ENCODE measurements at regions not wholly inside any gene's neighbourhood (a gene's known extent, or its start where the extent isn't known, plus 50 kb on each side); places are given as distances from the start of the nearest gene placed in this dataset.

DNA sequence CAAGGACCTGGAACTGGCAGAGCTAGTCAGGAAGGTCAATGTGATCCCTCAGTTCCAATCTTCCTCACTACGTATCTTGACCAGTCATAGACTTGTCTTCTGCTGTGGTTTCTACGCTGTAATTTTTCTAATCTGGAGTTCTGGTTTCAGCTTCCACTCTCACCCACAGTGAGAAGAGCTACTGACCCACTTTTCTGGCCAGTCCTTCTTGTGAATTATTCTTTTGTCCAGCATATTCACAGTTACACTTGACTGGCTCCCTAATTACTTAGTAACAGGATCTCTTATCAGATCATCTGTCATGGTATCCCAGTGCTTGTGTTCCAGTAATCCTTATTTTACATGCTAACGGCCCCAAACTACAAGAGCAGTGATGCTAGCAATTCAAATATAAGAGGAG, 72.4 kb upstream of the MME start:
- H4K8ac ChIP-seq (ENCODE audit: low read length) = no peak overlapping the region
- no peak overlapping the region for H4K91ac ChIP-seq (ENCODE audit: low read length)
- H3K18ac ChIP-seq (ENCODE audit: low read depth in 1 of 2, low read length in 2 of 2) = no peak overlapping the region
- H2BK12ac ChIP-seq (ENCODE audit: low read length in 2 of 2) = no peak overlapping the region
- H2BK120ac ChIP-seq (ENCODE audit: low read depth, low read length) = no peak overlapping the region
- no peaks in the 10 kb centered on the region for H3K27me3 ChIP-seq (ENCODE audit: control insufficient read depth in 1 of 2, insufficient read depth in 1 of 2, low read length in 2 of 2)
- H3K4ac ChIP-seq (ENCODE audit: low read depth in 1 of 2, low read length in 2 of 2) = no peak overlapping the region
- no peak overlapping the region for H3K4me3 ChIP-seq (ENCODE audit: insufficient read depth in 1 of 2, low read depth in 1 of 2, low read length in 2 of 2)
- no peak overlapping the region for H2BK15ac ChIP-seq (ENCODE audit: low read depth, poor library complexity, severe bottlenecking)
- DNase-seq = no peak
- H2BK5ac ChIP-seq (ENCODE audit: low read depth, low read length, poor library complexity, severe bottlenecking) = no peak overlapping the region
- WGBS = 68% methylated on average over 2 of the region's 3 CpGs
- no peak overlapping the region for H3K14ac ChIP-seq (ENCODE audit: low read length in 2 of 2)
- no peak overlapping the region for H3K27ac ChIP-seq (ENCODE audit: low read length, poor library complexity, severe bottlenecking)
- H2AK5ac ChIP-seq (ENCODE audit: low read length, severe bottlenecking) = no peak overlapping the region
- no peak overlapping the region for H3K4me2 ChIP-seq (ENCODE audit: low read length, poor library complexity, severe bottlenecking)
- no peaks in the 10 kb centered on the region for H3K36me3 ChIP-seq (ENCODE audit: control insufficient read depth in 1 of 2, insufficient read depth in 2 of 2, low read depth in 1 of 2, low read length in 2 of 2)
- no peaks in the 10 kb centered on the region for H3K79me1 ChIP-seq (replicated peaks; ENCODE audit: low read length, poor library complexity, severe bottlenecking)
- no peak overlapping the region for H3K23ac ChIP-seq (ENCODE audit: low read length in 2 of 2)
- no peaks in the 10 kb centered on the region for H3K9me3 ChIP-seq (ENCODE audit: control insufficient read depth, low read length)
- H2AFZ ChIP-seq (ENCODE audit: low read depth, low read length) = no peak overlapping the region
- H3K9ac ChIP-seq (ENCODE audit: low read length) = no peak overlapping the region
- H3K4me1 ChIP-seq (ENCODE audit: control insufficient read depth, insufficient read depth, low read depth, low read length) = no peaks in the 10 kb centered on the region

DNA sequence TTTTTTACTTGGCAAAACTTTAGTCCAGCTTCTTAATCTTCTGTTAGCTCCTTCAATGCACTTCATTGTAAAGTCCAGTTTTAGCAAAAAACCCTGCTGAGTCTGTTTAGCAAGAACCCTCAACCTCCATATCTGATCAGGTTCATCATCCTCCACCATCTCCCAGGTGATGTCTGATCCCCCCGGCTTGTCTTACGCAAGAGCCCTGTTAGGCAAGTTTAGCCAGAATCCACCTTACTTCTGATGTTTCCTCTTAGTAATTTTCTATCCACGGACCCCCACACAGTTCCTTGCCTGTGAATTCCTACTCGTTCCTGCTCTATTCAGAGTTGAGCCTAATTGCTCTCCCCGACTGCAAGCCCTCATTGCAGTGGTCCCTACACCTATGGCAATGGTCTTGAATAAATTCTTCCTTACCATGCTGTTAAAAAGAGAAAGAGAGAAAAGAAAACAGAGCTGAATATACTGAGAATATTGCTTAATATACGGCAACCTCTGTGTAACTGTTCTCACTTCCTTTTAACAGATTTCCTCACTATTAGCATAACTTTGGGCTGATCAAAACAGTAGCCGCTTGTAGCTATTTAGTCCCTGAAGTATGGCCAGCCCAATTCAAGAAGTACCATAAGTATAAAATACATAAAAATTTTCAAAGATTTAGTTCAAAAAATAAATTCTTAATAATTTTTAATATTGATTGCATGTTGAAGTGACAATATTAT, 78.7 kb upstream of the MME start:
- Histone ChIP-seq H3K4me3 (ENCODE audit: insufficient read depth in 1 of 2, low read depth in 1 of 2, low read length in 2 of 2) (no peak overlapping the region), H3K4me2 (ENCODE audit: low read length, poor library complexity, severe bottlenecking) (no peak overlapping the region), H3K18ac (ENCODE audit: low read depth in 1 of 2, low read length in 2 of 2) (no peak overlapping the region), H3K27ac (ENCODE audit: low read length, poor library complexity, severe bottlenecking) (no peak overlapping the region), H4K91ac (ENCODE audit: low read length) (no peak overlapping the region), H3K23ac (ENCODE audit: low read length in 2 of 2) (no peak overlapping the region), H3K14ac (ENCODE audit: low read length in 2 of 2) (no peak overlapping the region), H4K8ac (ENCODE audit: low read length) (no peak overlapping the region), H2BK120ac (ENCODE audit: low read depth, low read length) (no peak overlapping the region), H2AK5ac (ENCODE audit: low read length, severe bottlenecking) (no peak overlapping the region), H3K9ac (ENCODE audit: low read length) (no peak overlapping the region), H2BK5ac (ENCODE audit: low read depth, low read length, poor library complexity, severe bottlenecking) (no peak overlapping the region), H3K36me3 (ENCODE audit: control insufficient read depth in 1 of 2, insufficient read depth in 2 of 2, low read depth in 1 of 2, low read length in 2 of 2) (no peaks in the 10 kb centered on the region), H3K4ac (ENCODE audit: low read depth in 1 of 2, low read length in 2 of 2) (no peak overlapping the region), H2AFZ (ENCODE audit: low read depth, low read length) (no peak overlapping the region), H2BK15ac (ENCODE audit: low read depth, poor library complexity, severe bottlenecking) (no peak overlapping the region), H3K9me3 (ENCODE audit: control insufficient read depth, low read length) (no peaks in the 10 kb centered on the region), H2BK12ac (ENCODE audit: low read length in 2 of 2) (no peak overlapping the region), H3K79me1 (replicated peaks; ENCODE audit: low read length, poor library complexity, severe bottlenecking) (no peaks in the 10 kb centered on the region), H3K27me3 (ENCODE audit: control insufficient read depth in 1 of 2, insufficient read depth in 1 of 2, low read length in 2 of 2) (no peaks in the 10 kb centered on the region), H3K4me1 (ENCODE audit: control insufficient read depth, insufficient read depth, low read depth, low read length) (no peaks in the 10 kb centered on the region)
- no peak for DNase-seq
- 89% methylated on average over 6 of the region's 7 CpGs for WGBS

DNA sequence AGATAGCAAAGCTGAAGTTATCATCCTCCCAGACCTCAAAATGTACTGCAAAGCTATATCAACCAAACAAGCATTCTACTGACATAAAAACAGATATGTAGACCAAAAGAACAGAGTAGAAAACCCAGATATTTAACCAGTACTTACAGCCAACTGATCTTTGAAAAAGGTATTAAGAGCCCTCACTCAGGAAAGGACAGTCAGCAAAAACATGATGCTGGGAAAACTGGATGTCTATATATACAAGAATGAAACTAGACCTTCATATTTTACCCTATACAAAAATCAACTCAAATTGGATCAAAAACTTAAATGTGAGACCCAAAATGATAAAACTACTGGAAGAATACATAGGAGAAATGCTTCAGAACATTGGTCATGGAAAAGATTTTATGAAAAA, 87.5 kb upstream of the MME start:
- H4K8ac ChIP-seq (ENCODE audit: low read length) = no peak overlapping the region
- H2AFZ ChIP-seq (ENCODE audit: low read depth, low read length) = no peak overlapping the region
- H3K9ac ChIP-seq (ENCODE audit: low read length) = no peak overlapping the region
- no peak overlapping the region for H3K4me3 ChIP-seq (ENCODE audit: insufficient read depth in 1 of 2, low read depth in 1 of 2, low read length in 2 of 2)
- no peak overlapping the region for H3K18ac ChIP-seq (ENCODE audit: low read depth in 1 of 2, low read length in 2 of 2)
- H2BK12ac ChIP-seq (ENCODE audit: low read length in 2 of 2) = no peak overlapping the region
- H3K27me3 ChIP-seq (ENCODE audit: control insufficient read depth in 1 of 2, insufficient read depth in 1 of 2, low read length in 2 of 2) = no peaks in the 10 kb centered on the region
- H2BK120ac ChIP-seq (ENCODE audit: low read depth, low read length) = no peak overlapping the region
- H2AK5ac ChIP-seq (ENCODE audit: low read length, severe bottlenecking) = no peak overlapping the region
- no peak overlapping the region for H3K14ac ChIP-seq (ENCODE audit: low read length in 2 of 2)
- H3K4me2 ChIP-seq (ENCODE audit: low read length, poor library complexity, severe bottlenecking) = no peak overlapping the region
- no peak overlapping the region for H4K91ac ChIP-seq (ENCODE audit: low read length)
- H3K23ac ChIP-seq (ENCODE audit: low read length in 2 of 2) = no peak overlapping the region
- H3K27ac ChIP-seq (ENCODE audit: low read length, poor library complexity, severe bottlenecking) = no peak overlapping the region
- no peak overlapping the region for H2BK15ac ChIP-seq (ENCODE audit: low read depth, poor library complexity, severe bottlenecking)
- no peaks in the 10 kb centered on the region for H3K36me3 ChIP-seq (ENCODE audit: control insufficient read depth in 1 of 2, insufficient read depth in 2 of 2, low read depth in 1 of 2, low read length in 2 of 2)
- H3K79me1 ChIP-seq (replicated peaks; ENCODE audit: low read length, poor library complexity, severe bottlenecking) = no peaks in the 10 kb centered on the region
- H3K4me1 ChIP-seq (ENCODE audit: control insufficient read depth, insufficient read depth, low read depth, low read length) = no peaks in the 10 kb centered on the region
- no peak overlapping the region for H2BK5ac ChIP-seq (ENCODE audit: low read depth, low read length, poor library complexity, severe bottlenecking)
- H3K9me3 ChIP-seq (ENCODE audit: control insufficient read depth, low read length) = no peaks in the 10 kb centered on the region
- no peak overlapping the region for H3K4ac ChIP-seq (ENCODE audit: low read depth in 1 of 2, low read length in 2 of 2)
- DNase-seq = no peak

DNA sequence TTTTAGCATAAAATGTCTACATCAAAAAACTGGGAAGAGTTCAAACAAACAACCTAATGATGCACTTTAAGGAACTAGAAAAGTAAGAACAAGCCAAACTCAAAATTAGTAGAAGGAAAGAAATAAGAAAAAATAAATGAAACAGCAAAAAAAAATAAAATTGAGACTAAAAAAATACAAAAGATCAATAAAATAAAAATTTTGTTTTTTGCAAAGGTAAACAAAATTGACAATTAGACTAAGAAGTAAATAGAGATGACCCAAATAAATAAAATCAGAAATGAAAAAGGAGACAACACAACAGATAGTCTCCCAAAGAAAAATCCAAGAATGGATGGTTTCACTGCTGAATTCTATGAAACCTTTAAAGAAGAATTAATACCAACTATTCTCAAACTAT, 89.6 kb upstream of the MME start:
- H3K9ac ChIP-seq (ENCODE audit: low read length) = no peak overlapping the region
- no peak overlapping the region for H3K4me3 ChIP-seq (ENCODE audit: insufficient read depth in 1 of 2, low read depth in 1 of 2, low read length in 2 of 2)
- H4K8ac ChIP-seq (ENCODE audit: low read length) = no peak overlapping the region
- no peaks in the 10 kb centered on the region for H3K27me3 ChIP-seq (ENCODE audit: control insufficient read depth in 1 of 2, insufficient read depth in 1 of 2, low read length in 2 of 2)
- H3K18ac ChIP-seq (ENCODE audit: low read depth in 1 of 2, low read length in 2 of 2) = no peak overlapping the region
- H2BK120ac ChIP-seq (ENCODE audit: low read depth, low read length) = no peak overlapping the region
- H3K4ac ChIP-seq (ENCODE audit: low read depth in 1 of 2, low read length in 2 of 2) = no peak overlapping the region
- H4K91ac ChIP-seq (ENCODE audit: low read length) = no peak overlapping the region
- no peaks in the 10 kb centered on the region for H3K36me3 ChIP-seq (ENCODE audit: control insufficient read depth in 1 of 2, insufficient read depth in 2 of 2, low read depth in 1 of 2, low read length in 2 of 2)
- no peak overlapping the region for H2BK5ac ChIP-seq (ENCODE audit: low read depth, low read length, poor library complexity, severe bottlenecking)
- no peak overlapping the region for H2AK5ac ChIP-seq (ENCODE audit: low read length, severe bottlenecking)
- H2BK12ac ChIP-seq (ENCODE audit: low read length in 2 of 2) = no peak overlapping the region
- no peak overlapping the region for H3K23ac ChIP-seq (ENCODE audit: low read length in 2 of 2)
- no peak overlapping the region for H2AFZ ChIP-seq (ENCODE audit: low read depth, low read length)
- no peaks in the 10 kb centered on the region for H3K9me3 ChIP-seq (ENCODE audit: control insufficient read depth, low read length)
- H2BK15ac ChIP-seq (ENCODE audit: low read depth, poor library complexity, severe bottlenecking) = no peak overlapping the region
- H3K4me1 ChIP-seq (ENCODE audit: control insufficient read depth, insufficient read depth, low read depth, low read length) = no peaks in the 10 kb centered on the region
- H3K4me2 ChIP-seq (ENCODE audit: low read length, poor library complexity, severe bottlenecking) = no peak overlapping the region
- no peak overlapping the region for H3K14ac ChIP-seq (ENCODE audit: low read length in 2 of 2)
- H3K79me1 ChIP-seq (replicated peaks; ENCODE audit: low read length, poor library complexity, severe bottlenecking) = no peaks in the 10 kb centered on the region
- DNase-seq = no peak
- no peak overlapping the region for H3K27ac ChIP-seq (ENCODE audit: low read length, poor library complexity, severe bottlenecking)

All from mesenchymal stem cell (in vitro differentiated cells and primary cell).